GM12878 (cell line): ENCODE measurements at regions not wholly inside any gene's neighbourhood (a gene's known extent, or its start where the extent isn't known, plus 50 kb on each side); places are given as distances from the start of the nearest gene placed in this dataset.

Experiments used
- ATAC-seq: fragments of 200-7000 bp; cut with Tn5 transposase; 3 replicates; pipeline ENCODE4 v1.9.1; 2020; ENCODE audit warnings: mild to moderate bottlenecking, moderate library complexity
- BruUV-seq: library from RNA; stranded (reverse); fragments of 400-500 nt; replicated peaks from 2 replicates; lab custom pipeline; 2021; lab: Mats Ljungman, UMichigan
- CTCF ChIA-PET: fragments of 300-600 bp; sonication (Branson Sonifier 250); formaldehyde crosslinking; extraction: SDS; loops from one replicate; lab custom pipeline; 2021; ENCODE audit warnings: inconsistent platforms; lab: Yijun Ruan, JAX
- POLR2A ChIA-PET: fragments of 350-600 bp; formaldehyde crosslinking; extraction: SDS; loops from one replicate; lab custom pipeline; 2021; ENCODE audit warnings: inconsistent platforms; lab: Charles Lee
- RAD21 ChIA-PET: fragments of 300-600 bp; sonication (Branson Sonifier 250); formaldehyde crosslinking; loops from one replicate; lab custom pipeline; 2023; ENCODE audit warnings: antibody characterized with exemption; ENCODE audit not compliant: unreplicated experiment; lab: Charles Lee
- SMC1A ChIA-PET: fragments of 300-600 bp; sonication (Branson Sonifier 250); formaldehyde crosslinking; loops from one replicate; lab custom pipeline; 2023; ENCODE audit not compliant: unreplicated experiment, uncharacterized antibody; lab: Charles Lee
- DNase-seq: peaks from one replicate; pipeline ENCODE4 v3.0.0-alpha.2; 2011; ENCODE audit warnings: low read depth, low spot score
- FAIRE-seq: peaks from 3 replicates; lab custom pipeline; 2011; peaks lifted over from hg19 to GRCh38; lab: Jason Lieb, UNC
- H2AFZ ChIP-seq: 2 replicates; pipeline ENCODE4 v1.6.0; 2011; ENCODE audit warnings: low read depth, low read length, control low read depth; ENCODE audit not compliant: control insufficient read depth
- H3K27ac ChIP-seq: 2 replicates; pipeline ENCODE4 v1.5.1; 2011; ENCODE audit warnings: control low read depth; ENCODE audit not compliant: control insufficient read depth, insufficient read depth
- H3K27me3 ChIP-seq, 2 experiments: replicated peaks in 1 of 2; 2 replicates each; pipeline versions ENCODE4 v1.6.0 to v1.6.1; 2011; ENCODE audit warnings: low read length in 1 of 2; ENCODE audit not compliant: control insufficient read depth in 2 of 2, insufficient read depth in 2 of 2
- H3K36me3 ChIP-seq, 2 experiments: 2 replicates each; pipeline ENCODE4 v1.5.1; 2011; ENCODE audit warnings: low read length in 1 of 2; ENCODE audit not compliant: control insufficient read depth in 2 of 2, insufficient read depth in 2 of 2
- H3K4me1 ChIP-seq: 2 replicates; pipeline ENCODE4 v1.6.1; 2011; ENCODE audit warnings: mild to moderate bottlenecking, low read length, moderate library complexity, mixed read lengths; ENCODE audit not compliant: control insufficient read depth, insufficient read depth
- H3K4me2 ChIP-seq: 2 replicates; pipeline ENCODE4 v1.6.0; 2011; ENCODE audit warnings: control low read depth; ENCODE audit not compliant: control insufficient read depth, insufficient read depth
- H3K4me3 ChIP-seq: fragments of 200-600 bp; sonication (generic); 2 replicates; pipeline ENCODE4 v1.5.1; 2016
- H3K79me2 ChIP-seq: 2 replicates; pipeline ENCODE4 v1.6.0; 2011; ENCODE audit warnings: low read length; ENCODE audit not compliant: control insufficient read depth, insufficient read depth
- H3K9ac ChIP-seq: 2 replicates; pipeline ENCODE4 v1.8.0; 2011; ENCODE audit warnings: low read length, control low read depth, mixed read lengths; ENCODE audit not compliant: control insufficient read depth, insufficient read depth
- H3K9me3 ChIP-seq: replicated peaks from 3 replicates; pipeline ENCODE4 v1.5.1; 2011; ENCODE audit warnings: mild to moderate bottlenecking, low read length; ENCODE audit not compliant: control insufficient read depth, insufficient read depth
- H4K20me1 ChIP-seq: 2 replicates; pipeline ENCODE4 v1.6.0; 2011; ENCODE audit not compliant: control insufficient read depth, insufficient read depth
- BRCA1 ChIP-seq: IDR thresholded peaks from 2 replicates; pipeline ENCODE4 v1.6.1; 2011; ENCODE audit warnings: low read depth, low read length, improper control_type of control experiment
- CHD4 ChIP-seq: fragments of 200-600 bp; sonication (generic); IDR thresholded peaks from 2 replicates; pipeline ENCODE4 v1.6.1; 2016; ENCODE audit warnings: mild to moderate bottlenecking
- CREM ChIP-seq: IDR thresholded peaks from 2 replicates; pipeline ENCODE4 v1.6.1; 2014; ENCODE audit warnings: antibody characterized with exemption, low read depth
- JUNB ChIP-seq: IDR thresholded peaks from 2 replicates; pipeline ENCODE4 v1.6.1; 2016; ENCODE audit warnings: antibody characterized with exemption, mild to moderate bottlenecking
- JUND ChIP-seq: IDR thresholded peaks from 2 replicates; pipeline ENCODE4 v1.6.1; 2012; ENCODE audit warnings: low read depth, mild to moderate bottlenecking, low read length, improper control_type of control experiment, moderate library complexity
- NR2C1 ChIP-seq: fragments of 450-650 bp; IDR thresholded peaks from 2 replicates; pipeline ENCODE4 v1.6.1; 2017; ENCODE audit warnings: antibody characterized with exemption, mild to moderate bottlenecking, moderate library complexity
- PAX8 ChIP-seq: fragments of 450-650 bp; IDR thresholded peaks from 2 replicates; pipeline ENCODE4 v1.6.1; 2017; ENCODE audit warnings: mild to moderate bottlenecking, moderate library complexity
- TARDBP ChIP-seq: IDR thresholded peaks from 2 replicates; pipeline ENCODE4 v1.6.1; 2016; ENCODE audit warnings: borderline replicate concordance
- TCF3 ChIP-seq: IDR thresholded peaks from 2 replicates; pipeline ENCODE4 v1.6.1; 2012; ENCODE audit warnings: low read depth, mild to moderate bottlenecking, low read length, borderline replicate concordance; ENCODE audit not compliant: insufficient read depth
- WRNIP1 ChIP-seq: IDR thresholded peaks from 2 replicates; pipeline ENCODE4 v1.6.1; 2011; ENCODE audit warnings: low read depth, low read length, improper control_type of control experiment, borderline replicate concordance
- ZNF207 ChIP-seq: fragments of 450-650 bp; IDR thresholded peaks from 2 replicates; pipeline ENCODE4 v1.6.1; 2014; ENCODE audit warnings: antibody characterized with exemption, mild to moderate bottlenecking, borderline replicate concordance
- ZNF274 ChIP-seq: IDR thresholded peaks from one replicate; pipeline ENCODE4 v1.8.0; 2011; ENCODE audit not compliant: insufficient read length, insufficient read depth
- ZNF384 ChIP-seq: IDR thresholded peaks from 2 replicates; pipeline ENCODE4 v1.6.1; 2012; ENCODE audit warnings: low read depth, mild to moderate bottlenecking, low read length, improper control_type of control experiment, borderline replicate concordance
- ZNF622 ChIP-seq: fragments of 450-650 bp; IDR thresholded peaks from 2 replicates; pipeline ENCODE4 v1.6.1; 2017; ENCODE audit warnings: mild to moderate bottlenecking, inconsistent platforms
- WGBS: methylation state at CpG from one replicate; pipeline ENCODE4 v1.1.6; 2016; ENCODE audit warnings: low lambda C conversion rate; ENCODE audit not compliant: insufficient replicate concordance, insufficient coverage; ENCODE audit errors: missing lambda C conversion rate; 5-methylcytosine and 5-hydroxymethylcytosine counted together
- in situ Hi-C: fragments of 300-500 bp; cut with MboI; formaldehyde crosslinking; loops from 9 replicates; pipeline ENCODE4 v1.14.3; 2018; ENCODE audit warnings: mixed read lengths
- intact Hi-C: fragments of 100-400 bp; cut with micrococcal nuclease; formaldehyde crosslinking; loops from one replicate; pipeline ENCODE4 v1.14.2; 2022; ENCODE audit not compliant: unreplicated experiment
- TF ChIP-seq, protein P1 (sequence below): fragments of 150-350 bp; IDR thresholded peaks from 2 replicates; pipeline ENCODE4 v1.6.1; 2016; ENCODE audit warnings: low read depth, low read length

GRCh38 chr18:24543795-24544498, 83.5 kb downstream of the HRH4 start (continued):
- TF ChIP-seq ZNF384 = peak; percentile 34; the same call in 1 of the 2 replicates

GRCh38 chr18:24544949-24545348, 84.5 kb downstream of the HRH4 start:
- no peaks in the 10 kb centered on the region for H4K20me1 ChIP-seq
- POLR2A ChIA-PET = no interaction called here
- SMC1A ChIA-PET = no interaction called here
- no peaks in the 10 kb centered on the region for H3K36me3 ChIP-seq
- ATAC-seq (no peak), DNase-seq (no peak), FAIRE-seq (no peak)
- H3K4me2 ChIP-seq = no peak overlapping the region
- no TSS peak for BruUV-seq
- H3K4me3 ChIP-seq = no peak overlapping the region
- no peaks in the 10 kb centered on the region for H3K9me3 ChIP-seq
- H3K79me2 ChIP-seq = no peaks in the 10 kb centered on the region
- RAD21 ChIA-PET = no interaction called here
- 18% methylated on average over 4 of the region's 4 CpGs for WGBS
- no peaks in the 10 kb centered on the region; a peak in 3 of 4 replicates for H3K27me3 ChIP-seq
- no peak overlapping the region for H3K9ac ChIP-seq
- TF ChIP-seq ZNF207 (no peak), BRCA1 (no peak), CHD4 (no peak), NR2C1 (no peak), JUNB (no peak), WRNIP1 (no peak), ZNF622 (no peak), TARDBP (no peak), PAX8 (no peak), JUND (no peak), TCF3 (no peak), ZNF274 (no peak), CREM (no peak)
- TF ChIP-seq, protein P1, sequence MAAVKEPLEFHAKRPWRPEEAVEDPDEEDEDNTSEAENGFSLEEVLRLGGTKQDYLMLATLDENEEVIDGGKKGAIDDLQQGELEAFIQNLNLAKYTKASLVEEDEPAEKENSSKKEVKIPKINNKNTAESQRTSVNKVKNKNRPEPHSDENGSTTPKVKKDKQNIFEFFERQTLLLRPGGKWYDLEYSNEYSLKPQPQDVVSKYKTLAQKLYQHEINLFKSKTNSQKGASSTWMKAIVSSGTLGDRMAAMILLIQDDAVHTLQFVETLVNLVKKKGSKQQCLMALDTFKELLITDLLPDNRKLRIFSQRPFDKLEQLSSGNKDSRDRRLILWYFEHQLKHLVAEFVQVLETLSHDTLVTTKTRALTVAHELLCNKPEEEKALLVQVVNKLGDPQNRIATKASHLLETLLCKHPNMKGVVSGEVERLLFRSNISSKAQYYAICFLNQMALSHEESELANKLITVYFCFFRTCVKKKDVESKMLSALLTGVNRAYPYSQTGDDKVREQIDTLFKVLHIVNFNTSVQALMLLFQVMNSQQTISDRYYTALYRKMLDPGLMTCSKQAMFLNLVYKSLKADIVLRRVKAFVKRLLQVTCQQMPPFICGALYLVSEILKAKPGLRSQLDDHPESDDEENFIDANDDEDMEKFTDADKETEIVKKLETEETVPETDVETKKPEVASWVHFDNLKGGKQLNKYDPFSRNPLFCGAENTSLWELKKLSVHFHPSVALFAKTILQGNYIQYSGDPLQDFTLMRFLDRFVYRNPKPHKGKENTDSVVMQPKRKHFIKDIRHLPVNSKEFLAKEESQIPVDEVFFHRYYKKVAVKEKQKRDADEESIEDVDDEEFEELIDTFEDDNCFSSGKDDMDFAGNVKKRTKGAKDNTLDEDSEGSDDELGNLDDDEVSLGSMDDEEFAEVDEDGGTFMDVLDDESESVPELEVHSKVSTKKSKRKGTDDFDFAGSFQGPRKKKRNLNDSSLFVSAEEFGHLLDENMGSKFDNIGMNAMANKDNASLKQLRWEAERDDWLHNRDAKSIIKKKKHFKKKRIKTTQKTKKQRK = no peak
- in situ Hi-C loops = no loop called here
- CTCF ChIA-PET = interaction anchor here (1.2 kb wide), 1 partner anchor 182 kb away, joined by 3 read pairs; no protein-coding TSS in a partner anchor
- intact Hi-C loops = loop anchor here (1.0 kb wide), 1 partner anchor 181 kb away; no protein-coding TSS in a partner anchor
- H2AFZ ChIP-seq = no peak overlapping the region
- H3K4me1 ChIP-seq = no peaks in the 10 kb centered on the region
- H3K27ac ChIP-seq = no peak overlapping the region
